Activated T-helper 1 cell treated with anti-CD3 and anti-CD28 coated beads, Interleukin-2, amount 50 U/mL, for 16 hours (primary cell): ENCODE measurements at regions not wholly inside any gene's neighbourhood (a gene's known extent, or its start where the extent isn't known, plus 50 kb on each side); places are given as distances from the start of the nearest gene placed in this dataset.
"Not testable (repeated sequence)": the region's sequence is repeated elsewhere in the genome, so short reads cannot be mapped to it uniquely, and the experiment has no call there.

Experiments
- DNase-seq, 2 donors: peaks; one replicate each; pipeline ENCODE4 v3.0.0-alpha.2; 2020; ENCODE audit warnings: low read depth in 1 of 2, low spot score in 1 of 2

DNA sequence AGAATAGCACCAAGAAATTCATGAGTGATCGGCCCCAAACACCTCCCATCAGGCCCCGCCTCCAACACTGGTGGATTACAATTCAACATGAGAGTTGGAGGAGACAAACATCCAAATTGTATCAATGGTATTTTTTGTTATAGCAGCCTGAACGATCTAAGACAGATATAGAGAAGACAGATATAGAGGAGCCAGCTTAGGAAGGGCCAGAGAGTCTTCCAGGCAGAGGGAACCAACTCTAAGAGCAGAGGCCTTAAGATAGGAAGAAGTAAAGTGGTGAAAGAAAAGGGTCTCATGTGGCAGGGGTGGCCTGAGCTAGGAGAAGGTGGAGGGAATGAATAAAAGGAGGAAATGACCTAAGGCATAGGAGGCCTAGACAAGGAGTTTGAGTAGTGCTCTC is 158.8 kb upstream of the TBL1XR1 start:
- DNase-seq, result no peak

DNA sequence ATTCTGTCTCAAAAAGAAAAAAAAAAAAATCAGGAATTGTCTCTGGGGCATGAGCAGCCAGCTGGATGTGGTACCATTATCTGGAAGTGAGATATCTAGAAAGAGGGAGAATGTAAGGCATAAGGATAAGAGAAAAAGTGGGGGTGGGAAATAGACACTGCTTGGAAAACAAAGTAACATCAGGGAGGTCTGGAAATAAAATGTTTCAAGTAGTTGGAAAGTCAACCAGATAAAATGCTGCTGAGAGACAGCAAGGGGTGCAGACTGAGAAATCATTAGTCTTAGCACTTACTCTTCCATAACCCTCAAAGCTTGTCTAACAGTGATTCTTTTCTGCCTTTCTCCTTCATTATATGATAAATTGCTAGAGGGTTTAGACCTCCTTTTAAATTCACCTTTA is 159.7 kb upstream of the TBL1XR1 start:
- no peak for DNase-seq

DNA sequence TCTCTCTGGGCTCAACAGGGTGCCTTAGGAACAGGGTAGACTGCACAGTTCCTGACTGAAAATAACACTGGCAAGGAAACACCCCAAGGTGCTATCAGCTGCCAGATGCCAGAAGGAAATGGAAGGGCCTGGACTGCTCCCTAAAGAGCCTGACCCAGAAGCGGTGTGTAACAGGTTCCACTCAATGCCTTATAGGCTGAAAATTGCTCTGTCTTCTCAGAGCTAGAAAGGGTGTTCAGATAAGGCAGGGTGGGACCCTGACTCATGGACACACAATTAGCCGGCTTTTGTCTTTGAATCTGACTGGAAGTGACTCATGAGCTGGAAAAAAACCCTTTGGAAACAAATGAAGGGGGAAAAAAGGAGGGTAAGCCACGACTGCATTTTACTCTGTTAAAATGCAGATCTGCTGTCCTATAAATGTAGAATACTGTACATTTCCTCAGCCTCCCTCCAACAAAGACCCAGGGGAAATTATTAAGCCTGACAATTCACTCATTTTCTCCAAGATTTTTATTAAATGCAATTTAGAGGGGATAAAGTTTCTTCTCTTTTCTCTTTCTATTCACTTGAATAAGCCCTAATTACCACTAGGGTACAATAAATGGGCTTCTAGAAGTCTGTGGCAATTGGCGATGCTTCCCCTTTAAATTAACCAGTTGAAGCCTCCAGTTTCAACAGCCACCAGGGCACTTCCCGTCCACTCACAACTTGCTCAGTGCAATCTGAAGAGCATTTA is 160.2 kb upstream of the TBL1XR1 start:
- DNase-seq, result no peak

DNA sequence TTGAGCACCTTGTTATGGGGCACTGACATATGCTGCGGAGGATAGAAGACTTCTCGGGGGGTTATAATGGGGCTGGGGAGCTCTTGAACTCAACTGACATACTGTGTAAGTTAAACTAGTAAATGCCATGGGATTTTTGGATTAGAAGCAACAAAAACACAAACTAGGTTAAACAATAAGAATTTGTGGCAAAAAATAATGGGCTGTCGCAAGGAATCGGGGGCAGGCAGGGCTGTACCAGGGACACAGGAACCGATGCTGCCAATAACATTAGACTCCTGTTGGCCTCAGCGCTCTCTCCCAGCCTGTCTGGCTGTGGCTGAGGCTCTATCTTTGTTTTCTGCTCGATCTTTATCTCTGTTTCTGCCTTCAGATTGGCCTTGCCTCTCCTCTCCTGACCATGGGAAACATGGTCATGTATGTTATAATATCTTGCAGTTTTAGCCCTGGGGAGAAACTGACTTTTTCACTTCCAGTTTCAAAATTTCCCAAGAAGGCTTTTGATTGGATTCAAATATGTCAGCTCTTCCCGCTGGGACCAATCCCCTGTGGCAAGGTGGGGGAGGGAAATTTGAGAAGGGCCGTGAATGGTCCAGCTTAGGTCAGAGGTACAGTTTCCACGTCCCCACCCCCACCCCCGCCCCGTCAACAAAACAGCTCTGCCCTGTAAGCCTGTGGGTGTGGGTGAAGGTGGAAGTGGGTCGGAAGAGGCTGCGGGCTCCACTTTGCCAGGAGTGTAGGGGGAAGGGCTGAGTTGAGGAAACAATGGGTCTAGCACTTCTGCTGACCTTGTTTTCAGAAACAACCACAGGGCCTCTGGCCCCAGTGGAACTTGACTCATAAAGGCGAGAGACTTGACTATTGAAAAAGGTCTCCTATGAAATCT is 161.1 kb upstream of the TBL1XR1 start:
- DNase-seq, result peak in 1 of 2 donors; percentile 20

DNA sequence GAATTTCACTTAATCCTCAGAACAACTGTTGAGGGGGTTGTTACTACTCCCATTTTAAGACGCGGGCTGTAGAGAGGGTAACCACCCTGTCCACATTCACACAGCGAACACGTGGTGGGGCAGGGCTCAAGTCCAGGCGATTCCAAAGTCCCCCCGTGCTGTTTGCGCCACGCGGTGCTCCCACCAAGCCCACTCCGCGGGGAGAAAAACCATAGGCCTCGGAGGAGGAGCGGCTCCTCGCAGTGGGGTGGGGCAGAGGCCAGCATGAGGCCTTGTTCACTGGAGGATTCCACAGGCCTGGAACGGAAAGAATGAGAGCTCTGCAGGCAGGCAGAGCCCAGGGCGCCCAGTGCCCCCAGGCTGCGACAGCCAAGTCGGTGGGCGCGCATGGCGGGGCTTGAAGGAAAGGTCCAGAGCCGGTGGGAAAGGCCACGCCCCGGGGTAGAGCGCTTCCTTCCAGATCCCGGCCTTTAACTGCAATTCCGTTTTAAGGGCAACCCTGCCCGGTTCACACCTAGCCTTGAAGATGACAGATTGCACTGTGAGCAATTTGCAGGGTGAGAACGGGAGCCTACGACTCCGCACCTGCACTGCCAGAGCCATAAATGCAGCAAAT is 161.8 kb upstream of the TBL1XR1 start:
- DNase-seq, result peak; percentile 6 to 24

DNA sequence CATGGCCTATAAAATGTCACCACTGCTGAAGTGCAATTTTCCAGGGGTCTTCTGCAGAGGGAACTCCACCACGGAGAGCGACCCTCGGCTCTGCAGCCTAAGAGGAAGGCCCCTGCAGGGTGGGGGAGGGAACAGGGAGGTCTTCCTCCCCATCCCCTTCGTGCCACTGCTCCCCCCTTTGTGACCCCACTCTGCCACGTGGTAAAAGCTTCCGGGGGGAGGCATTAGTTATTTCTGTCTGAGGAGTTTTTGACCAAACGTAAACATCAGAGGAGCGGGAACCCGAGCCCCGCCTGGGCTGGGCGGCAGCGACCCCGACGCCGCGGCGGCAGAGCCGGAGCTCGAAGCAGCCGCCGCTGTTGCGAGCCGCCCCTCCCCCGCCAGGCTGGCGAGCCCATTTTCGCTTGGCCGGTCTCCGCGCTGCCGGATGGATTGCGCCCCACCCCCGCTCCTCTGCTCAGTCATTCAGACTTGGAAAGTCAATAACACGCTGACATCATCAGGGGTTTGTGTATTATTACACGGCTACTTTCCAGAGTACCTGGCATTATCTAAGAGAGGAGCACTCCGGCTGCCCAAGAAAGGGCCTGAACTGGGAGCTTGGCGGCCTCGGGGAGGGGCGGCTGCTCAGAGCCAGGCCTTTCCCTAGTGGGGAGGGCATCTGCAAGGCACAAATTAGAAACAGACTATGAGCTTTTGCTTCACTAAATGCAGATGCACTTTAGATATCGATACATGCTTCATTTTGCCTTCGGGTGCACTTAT is 162.5 kb upstream of the TBL1XR1 start:
- peak; percentile 92 to 96 for DNase-seq

DNA sequence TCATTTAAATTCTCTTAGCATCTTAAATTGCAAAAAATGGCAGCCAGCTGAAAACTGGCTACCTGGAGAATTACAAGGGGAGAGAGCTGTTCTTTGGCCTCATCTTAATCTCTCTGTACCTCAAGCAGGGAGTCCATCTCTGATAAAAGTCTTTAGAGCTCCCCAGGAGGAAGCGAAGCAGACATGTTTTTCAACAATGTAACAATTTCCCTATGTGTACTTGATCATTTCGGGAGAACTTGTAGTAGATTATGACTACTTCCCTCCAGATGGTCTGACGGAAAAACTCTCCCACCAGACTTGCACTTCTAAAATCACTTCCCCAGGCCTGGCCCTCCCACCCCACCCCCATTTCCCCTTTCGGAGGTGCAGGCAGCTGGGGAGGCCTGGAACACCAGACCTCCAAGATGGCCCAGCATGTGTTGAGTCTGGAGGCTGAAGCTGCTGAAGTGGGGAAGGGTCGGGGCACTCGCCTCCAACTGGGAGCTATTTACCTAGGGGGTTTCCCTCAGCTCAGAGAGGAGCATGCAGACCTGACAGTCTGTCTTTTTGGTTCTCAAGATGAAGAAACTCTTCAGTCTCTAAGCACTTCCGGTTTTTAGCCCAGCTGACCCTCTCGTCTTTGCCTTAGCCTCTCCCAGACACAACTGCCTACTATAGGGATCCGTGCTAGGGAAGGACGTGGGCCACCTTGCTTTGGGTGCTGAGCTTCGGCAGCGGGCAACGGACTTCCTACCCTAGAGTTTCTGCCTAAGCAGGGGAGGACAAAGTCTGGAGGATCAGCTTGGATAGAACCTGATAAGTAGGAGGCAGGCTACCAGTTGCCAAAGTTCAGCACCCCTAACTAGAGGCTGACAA is 164.0 kb upstream of the TBL1XR1 start:
- no peak for DNase-seq

DNA sequence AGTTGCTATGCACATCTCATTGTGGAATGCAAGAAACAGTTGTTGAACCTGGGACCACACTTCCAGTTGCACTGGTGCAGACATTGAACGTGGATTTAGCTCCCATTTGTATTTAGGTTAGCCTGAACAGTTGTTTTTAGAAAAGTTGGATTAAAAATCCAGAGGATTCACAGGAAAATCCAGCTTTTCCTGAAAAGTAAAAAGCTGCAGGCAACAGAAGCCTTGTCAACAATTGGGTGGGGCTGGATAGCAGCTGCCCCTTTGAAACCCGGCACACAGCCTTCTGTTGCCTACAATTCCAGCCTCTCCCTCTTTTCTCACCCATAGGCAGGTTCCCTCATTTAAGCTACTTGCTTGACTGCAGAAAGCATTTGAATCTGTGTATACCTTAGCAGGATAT is 165.3 kb upstream of the TBL1XR1 start:
- no peak for DNase-seq

DNA sequence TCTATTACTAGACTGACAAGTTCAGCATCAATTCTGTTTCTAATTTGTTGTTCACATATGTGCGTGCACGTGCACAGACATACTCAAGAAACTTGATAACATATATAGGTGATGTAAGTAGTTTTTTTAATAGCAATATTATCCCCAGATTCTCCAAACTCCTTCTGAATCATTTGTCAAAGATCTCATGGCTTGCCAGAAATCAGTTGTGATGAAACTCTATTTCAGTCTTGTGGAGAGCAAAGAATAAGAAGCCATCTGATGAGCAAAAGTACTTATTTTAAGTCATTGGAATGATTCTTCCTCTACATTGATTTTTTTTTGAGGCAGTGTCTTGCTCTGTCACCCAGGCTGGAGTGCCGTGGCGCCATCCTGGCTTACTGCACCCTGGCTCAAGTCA is 167.0 kb upstream of the TBL1XR1 start:
- DNase-seq, result no peak

DNA sequence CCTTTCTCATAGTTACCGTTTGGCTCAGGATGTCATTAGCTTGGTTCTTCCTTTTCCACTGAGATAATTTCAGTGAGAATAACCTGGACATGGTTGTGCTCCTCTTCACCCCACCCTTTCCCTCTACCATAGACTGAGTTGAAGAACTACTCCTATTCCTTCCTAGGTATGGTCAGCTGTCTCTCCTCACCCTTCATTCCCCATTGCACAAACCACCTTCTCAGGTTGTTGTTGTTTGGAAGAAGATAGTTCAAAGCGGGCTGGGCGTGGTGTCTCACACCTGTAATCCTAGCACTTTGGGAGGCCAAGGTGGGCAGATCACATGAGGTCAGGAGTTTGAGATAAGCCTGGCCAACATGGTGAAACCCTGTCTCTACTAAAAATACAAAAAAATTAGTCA is 168.0 kb upstream of the TBL1XR1 start:
- DNase-seq, result not testable (repeated sequence)

DNA sequence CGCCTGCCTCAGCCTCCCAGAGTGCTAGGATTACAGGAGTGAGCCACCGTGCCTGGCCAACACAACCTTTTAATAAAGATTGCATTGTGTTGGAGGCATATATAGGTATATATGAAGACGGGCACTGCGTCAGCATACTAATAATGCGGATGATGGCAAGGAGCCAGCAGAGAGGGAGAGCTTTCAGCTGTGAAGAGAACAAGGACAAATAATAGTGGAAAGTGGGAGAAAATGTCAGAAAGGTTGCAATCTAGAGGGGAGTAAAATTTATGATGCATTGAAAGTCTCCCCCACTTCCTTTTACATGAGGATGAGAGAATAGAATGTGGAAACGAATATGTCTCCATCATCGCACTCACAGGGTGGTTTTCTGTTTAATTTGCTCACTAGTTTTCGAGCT is 170.5 kb upstream of the TBL1XR1 start:
- DNase-seq, result no peak

DNA sequence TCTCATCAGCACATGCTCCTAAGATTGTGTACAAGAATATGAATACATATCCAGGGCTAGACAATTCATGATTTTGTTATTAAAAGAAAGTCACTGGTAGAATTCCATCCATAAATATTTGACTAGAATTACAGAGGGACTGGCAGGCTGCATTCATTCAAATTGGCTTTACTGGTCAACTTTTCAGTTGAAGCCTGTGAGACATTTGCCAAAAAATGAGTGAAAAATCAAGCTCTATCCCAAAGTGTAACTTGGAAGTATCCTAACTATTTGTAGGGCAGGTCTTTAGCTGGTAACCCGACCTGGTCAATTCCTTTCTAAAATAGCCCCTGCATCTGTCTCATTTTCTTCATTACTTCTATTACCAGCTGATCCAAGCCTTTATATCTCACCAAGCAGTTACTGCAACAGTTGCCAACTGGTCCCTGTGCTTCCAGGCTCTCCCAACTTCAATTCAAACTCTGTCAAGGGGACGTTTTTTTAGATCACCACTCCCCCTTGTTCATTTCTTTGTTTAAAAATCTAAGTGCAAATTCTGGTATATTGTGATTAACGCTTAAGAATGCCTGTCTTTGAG is 173.1 kb upstream of the TBL1XR1 start:
- no peak for DNase-seq

DNA sequence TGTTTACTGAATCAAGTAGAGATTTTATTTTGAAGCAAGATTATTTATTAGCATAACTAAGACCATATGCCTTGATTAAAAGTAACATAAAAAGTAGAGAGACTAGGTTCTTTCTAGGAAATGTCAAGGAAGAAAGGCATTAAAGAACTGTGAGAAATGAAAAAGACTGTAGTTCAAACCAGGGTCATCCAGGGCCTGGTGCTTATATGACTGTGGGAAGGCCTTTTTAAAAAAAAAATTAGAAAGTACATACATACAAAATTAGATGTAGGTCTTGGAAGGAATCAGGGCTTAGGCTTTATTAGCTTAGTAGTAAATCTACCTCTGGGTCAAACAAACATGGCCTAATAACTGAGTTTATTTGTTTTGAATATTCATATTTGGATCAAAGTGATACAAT is 173.9 kb upstream of the TBL1XR1 start:
- DNase-seq, result no peak

DNA sequence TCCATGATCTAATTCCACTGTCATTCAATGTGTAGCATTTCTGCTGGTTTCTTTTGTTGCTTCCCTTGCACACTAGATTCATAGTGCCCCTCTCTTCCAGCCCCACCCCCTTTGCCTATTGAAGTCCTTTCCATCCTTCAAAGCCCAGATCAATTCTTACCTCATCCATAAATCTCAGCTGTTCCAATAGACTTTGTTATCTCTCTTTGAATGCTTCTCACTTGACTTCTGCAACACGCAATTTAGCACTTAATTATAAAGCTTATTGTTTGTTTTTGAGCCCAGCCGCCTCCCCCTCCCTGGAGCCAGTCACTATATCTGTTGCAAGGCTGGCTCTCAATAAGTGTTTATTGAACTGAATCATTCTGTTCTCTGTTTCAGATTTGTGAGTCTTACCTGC is 174.6 kb upstream of the TBL1XR1 start:
- no peak for DNase-seq

DNA sequence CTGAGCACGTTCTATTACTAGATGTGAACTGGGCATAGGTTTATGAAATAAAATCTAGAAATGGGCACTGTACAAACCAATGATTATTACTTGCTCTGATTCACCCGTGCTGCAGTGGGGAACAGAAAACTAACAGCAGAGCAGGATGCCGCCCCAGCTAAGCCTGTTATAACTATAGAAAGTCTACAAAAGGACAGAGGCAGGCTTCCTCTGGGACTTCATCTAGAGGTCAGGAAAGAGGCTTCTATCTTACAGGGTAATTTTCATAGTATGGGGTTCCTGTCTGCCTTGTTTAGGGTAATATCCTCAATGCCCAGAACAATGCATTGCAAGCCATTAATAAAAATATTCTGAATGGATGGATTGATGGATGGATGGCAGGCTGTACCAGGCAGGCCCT is 177.0 kb upstream of the TBL1XR1 start:
- DNase-seq, result no peak

DNA sequence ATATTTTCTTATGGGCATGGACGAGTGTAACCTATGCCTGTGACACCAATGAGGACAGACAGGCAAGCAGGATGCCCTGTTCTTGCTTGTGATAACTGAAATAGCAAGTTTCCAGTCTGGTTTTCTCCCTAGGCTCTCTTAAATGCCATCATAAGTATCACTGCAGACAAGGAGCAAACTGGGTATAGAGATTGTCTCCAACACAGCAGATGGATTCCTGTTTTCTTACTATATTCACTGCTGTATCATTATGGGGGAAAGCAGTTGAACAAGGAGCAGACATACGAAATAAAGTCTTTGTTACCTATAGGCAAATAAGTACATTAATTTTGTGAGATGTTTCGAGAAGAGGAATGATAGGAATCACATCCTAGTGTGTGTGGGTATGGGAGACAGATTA is 178.0 kb upstream of the TBL1XR1 start:
- no peak for DNase-seq

DNA sequence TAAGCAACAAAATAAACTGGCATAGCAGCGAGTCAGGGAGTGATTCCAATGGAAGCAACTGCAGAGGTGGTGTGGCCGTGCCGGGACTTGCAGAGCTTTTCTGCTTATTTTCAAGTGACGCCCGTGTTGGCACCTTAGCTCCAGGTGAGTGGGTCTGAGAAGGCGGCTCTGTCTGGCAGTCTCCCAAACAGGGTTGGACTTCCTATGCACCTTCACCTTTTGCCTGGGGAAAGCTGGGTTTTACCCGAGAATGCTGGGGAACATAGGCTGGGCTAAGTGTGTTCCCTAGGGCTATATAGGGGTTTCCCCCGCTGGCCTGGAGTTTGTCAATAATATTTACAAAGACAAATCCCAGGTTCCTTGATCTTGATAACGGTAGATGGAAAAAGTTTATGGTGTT is 179.9 kb upstream of the TBL1XR1 start:
- DNase-seq, result no peak

DNA sequence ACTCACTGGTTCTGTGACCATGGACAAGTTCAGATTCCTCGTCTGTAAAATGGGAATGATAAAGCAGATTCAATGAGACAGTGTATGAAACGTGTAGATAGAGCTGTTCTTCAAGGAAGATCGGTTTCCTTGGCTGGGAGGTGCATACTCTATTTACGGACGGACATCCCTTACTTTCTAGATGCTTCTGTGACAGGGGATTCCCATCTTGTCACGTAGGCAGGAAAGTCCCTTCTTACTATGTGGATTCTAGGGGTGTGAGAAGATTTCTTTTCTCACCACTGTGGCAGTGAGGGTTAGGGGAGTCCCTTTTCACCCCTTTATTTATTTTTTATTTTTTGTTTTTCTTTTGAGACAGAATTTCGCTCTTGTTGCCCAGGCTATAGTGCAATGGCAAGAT is 180.9 kb upstream of the TBL1XR1 start:
- no peak for DNase-seq

DNA sequence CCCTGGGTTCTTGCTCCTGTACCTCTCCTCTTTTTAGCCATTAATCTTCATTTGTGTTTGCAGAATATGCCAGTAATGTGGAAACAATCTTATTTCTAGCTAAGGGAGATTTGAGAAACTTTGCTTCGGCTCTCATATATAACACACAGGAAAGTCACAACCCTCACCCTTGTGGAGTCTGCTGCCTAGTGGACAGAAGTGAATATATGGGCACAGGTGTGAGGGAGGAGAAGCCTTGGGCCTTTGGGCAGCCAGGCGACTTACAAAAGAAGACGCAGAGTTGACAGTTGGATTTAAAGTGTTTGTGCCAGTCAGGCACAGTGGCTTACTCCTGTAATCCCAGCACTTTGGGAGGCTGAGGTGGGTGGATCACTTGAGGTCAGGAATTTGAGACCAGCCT is 181.8 kb upstream of the TBL1XR1 start:
- DNase-seq, result no peak

DNA sequence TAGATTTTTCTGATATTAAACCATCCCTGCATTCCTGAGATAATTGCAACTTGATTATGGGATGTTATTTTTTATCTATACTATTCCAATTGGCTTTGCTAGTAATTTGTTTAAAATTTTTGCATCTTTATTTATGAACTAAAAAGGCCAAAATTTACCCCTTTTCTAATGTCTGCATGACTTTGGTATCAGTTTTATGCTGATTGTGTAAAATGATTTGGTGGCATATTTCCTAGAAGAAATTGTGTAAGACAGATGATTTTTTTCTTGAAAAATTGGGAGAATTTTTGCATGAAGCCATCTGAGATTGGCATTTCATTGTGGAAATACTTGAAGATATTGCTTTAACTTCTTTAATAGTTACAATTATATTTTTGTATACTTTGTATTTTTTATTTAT is 183.8 kb upstream of the TBL1XR1 start:
- DNase-seq, result no peak
